ENCODE measurements at regions not wholly inside any gene's neighbourhood (a gene's known extent, or its start where the extent isn't known, plus 50 kb on each side); places are given as distances from the start of the nearest gene placed in this dataset.

DNA sequence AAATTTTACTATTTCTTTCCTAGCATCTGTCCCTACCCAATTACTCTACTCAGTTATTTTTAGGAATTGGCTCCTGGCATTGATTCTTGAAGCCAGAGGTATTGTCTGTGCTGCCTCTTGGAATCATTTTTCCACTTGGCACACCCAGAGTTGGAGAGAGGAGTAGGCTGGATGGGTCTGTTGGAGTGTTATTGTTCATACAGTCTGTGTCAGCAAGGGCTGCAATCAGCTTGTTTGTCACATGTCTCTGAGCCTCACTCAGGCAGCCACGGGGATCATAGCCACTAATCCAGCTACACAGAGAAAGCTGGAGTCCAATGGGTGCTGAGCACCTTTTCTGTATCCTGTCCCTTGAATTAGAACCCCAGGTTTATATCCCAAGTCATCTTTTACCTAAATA is 176.0 kb upstream of the DYRK2 start:
- no peak for TF ChIP-seq EP300 (IDR thresholded peaks at IDR 0.05)
- no peak for TF ChIP-seq POLR2A (IDR thresholded peaks at IDR 0.05)
- TF ChIP-seq, protein P1, sequence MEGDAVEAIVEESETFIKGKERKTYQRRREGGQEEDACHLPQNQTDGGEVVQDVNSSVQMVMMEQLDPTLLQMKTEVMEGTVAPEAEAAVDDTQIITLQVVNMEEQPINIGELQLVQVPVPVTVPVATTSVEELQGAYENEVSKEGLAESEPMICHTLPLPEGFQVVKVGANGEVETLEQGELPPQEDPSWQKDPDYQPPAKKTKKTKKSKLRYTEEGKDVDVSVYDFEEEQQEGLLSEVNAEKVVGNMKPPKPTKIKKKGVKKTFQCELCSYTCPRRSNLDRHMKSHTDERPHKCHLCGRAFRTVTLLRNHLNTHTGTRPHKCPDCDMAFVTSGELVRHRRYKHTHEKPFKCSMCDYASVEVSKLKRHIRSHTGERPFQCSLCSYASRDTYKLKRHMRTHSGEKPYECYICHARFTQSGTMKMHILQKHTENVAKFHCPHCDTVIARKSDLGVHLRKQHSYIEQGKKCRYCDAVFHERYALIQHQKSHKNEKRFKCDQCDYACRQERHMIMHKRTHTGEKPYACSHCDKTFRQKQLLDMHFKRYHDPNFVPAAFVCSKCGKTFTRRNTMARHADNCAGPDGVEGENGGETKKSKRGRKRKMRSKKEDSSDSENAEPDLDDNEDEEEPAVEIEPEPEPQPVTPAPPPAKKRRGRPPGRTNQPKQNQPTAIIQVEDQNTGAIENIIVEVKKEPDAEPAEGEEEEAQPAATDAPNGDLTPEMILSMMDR (IDR thresholded peaks at IDR 0.05): no peak
- TF ChIP-seq POLR2AphosphoS5 (IDR thresholded peaks at IDR 0.05): no peak

All from stomach (tissue), 4 donors.